ENCODE measurements at regions not wholly inside any gene's neighbourhood (a gene's known extent, or its start where the extent isn't known, plus 50 kb on each side); places are given as distances from the start of the nearest gene placed in this dataset.

DNA sequence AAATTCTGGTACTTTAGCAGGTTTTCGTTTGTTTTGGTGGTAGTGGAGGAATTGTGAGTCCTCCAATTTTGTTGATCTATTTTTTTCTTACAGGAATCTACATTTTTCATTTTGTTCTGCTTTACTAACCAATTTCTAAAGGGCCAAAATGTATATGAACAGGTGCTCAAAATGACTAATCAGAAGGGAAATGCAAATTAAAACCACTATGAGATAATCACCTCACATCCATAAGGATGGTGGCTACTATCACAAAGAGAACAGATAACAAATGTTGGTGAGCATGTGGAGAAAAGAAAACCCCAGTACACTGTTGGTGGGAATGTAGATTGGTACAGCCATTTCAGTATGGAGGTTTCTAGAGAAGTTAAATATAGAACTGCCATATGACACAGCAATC is 134.2 kb downstream of the LMO4 start:
- ChIA-PET RAD21 (ENCODE audit: unreplicated experiment) (interaction anchor here (1.5 to 1.8 kb wide), 2 partner anchors 12 to 129 kb away, joined by 6 read pairs; no protein-coding TSS in a partner anchor), CTCF (interaction anchor here (1.4 to 1.7 kb wide), 3 partner anchors 15 to 491 kb away, joined by 4 to 5 read pairs (median 4); no protein-coding TSS in a partner anchor), POLR2A (no interaction called here), SMC1A (ENCODE audit: uncharacterized antibody, unreplicated experiment) (no interaction called here)
- TF ChIP-seq EED (IDR thresholded peaks at IDR 0.05; ENCODE audit: low read depth) (0 out of 2 replicates have a peak, but pooled peaks have one; percentile 16), NBN (IDR thresholded peaks at IDR 0.05) (no peak), ETV6 (conservative IDR thresholded peaks at IDR 0.05 in 1 of 2, IDR thresholded peaks at IDR 0.05 in 1 of 2; ENCODE audit: borderline replicate concordance in 1 of 2, low read depth in 1 of 2) (peak in 1 of 2 experiments; percentile 81; a peak in 2 of 4 replicates), RUNX3 (IDR thresholded peaks at IDR 0.05; ENCODE audit: low read length) (peak; percentile 86), NFIC (IDR thresholded peaks at IDR 0.05; ENCODE audit: low read depth, low read length) (peak; percentile 75), JUNB (IDR thresholded peaks at IDR 0.05) (peak; percentile 58), IRF4 (IDR thresholded peaks at IDR 0.05; ENCODE audit: low read depth, low read length) (no peak), POU2F2 (IDR thresholded peaks at IDR 0.05; ENCODE audit: borderline replicate concordance, low read depth, low read length) (no peak), RAD51 (IDR thresholded peaks at IDR 0.05) (no peak), CEBPB (IDR thresholded peaks at IDR 0.05; ENCODE audit: borderline replicate concordance in 1 of 2, low read depth in 2 of 2, low read length in 2 of 2) (0 out of 4 replicates have a peak, but pooled peaks of 1 of the 2 experiments have one; percentile 30), SMARCA5 (IDR thresholded peaks at IDR 0.05) (no peak), ESRRA (IDR thresholded peaks at IDR 0.05; ENCODE audit: low read length) (no peak), FOXM1 (IDR thresholded peaks at IDR 0.05; ENCODE audit: low read depth, low read length) (peak; percentile 70; the same call in 1 of the 2 replicates), RBBP5 (conservative IDR thresholded peaks at IDR 0.05) (no peak), POLR2A (IDR thresholded peaks at IDR 0.05; ENCODE audit: low read depth, low read length) (no peak), CREM (IDR thresholded peaks at IDR 0.05; ENCODE audit: low read depth) (0 out of 2 replicates have a peak, but pooled peaks have one; percentile 24)
- TF ChIP-seq, protein P1, sequence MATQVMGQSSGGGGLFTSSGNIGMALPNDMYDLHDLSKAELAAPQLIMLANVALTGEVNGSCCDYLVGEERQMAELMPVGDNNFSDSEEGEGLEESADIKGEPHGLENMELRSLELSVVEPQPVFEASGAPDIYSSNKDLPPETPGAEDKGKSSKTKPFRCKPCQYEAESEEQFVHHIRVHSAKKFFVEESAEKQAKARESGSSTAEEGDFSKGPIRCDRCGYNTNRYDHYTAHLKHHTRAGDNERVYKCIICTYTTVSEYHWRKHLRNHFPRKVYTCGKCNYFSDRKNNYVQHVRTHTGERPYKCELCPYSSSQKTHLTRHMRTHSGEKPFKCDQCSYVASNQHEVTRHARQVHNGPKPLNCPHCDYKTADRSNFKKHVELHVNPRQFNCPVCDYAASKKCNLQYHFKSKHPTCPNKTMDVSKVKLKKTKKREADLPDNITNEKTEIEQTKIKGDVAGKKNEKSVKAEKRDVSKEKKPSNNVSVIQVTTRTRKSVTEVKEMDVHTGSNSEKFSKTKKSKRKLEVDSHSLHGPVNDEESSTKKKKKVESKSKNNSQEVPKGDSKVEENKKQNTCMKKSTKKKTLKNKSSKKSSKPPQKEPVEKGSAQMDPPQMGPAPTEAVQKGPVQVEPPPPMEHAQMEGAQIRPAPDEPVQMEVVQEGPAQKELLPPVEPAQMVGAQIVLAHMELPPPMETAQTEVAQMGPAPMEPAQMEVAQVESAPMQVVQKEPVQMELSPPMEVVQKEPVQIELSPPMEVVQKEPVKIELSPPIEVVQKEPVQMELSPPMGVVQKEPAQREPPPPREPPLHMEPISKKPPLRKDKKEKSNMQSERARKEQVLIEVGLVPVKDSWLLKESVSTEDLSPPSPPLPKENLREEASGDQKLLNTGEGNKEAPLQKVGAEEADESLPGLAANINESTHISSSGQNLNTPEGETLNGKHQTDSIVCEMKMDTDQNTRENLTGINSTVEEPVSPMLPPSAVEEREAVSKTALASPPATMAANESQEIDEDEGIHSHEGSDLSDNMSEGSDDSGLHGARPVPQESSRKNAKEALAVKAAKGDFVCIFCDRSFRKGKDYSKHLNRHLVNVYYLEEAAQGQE (IDR thresholded peaks at IDR 0.05; ENCODE audit: low read depth, low read length) = no peak
- TF ChIP-seq, protein P2, sequence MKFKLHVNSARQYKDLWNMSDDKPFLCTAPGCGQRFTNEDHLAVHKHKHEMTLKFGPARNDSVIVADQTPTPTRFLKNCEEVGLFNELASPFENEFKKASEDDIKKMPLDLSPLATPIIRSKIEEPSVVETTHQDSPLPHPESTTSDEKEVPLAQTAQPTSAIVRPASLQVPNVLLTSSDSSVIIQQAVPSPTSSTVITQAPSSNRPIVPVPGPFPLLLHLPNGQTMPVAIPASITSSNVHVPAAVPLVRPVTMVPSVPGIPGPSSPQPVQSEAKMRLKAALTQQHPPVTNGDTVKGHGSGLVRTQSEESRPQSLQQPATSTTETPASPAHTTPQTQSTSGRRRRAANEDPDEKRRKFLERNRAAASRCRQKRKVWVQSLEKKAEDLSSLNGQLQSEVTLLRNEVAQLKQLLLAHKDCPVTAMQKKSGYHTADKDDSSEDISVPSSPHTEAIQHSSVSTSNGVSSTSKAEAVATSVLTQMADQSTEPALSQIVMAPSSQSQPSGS (IDR thresholded peaks at IDR 0.05; ENCODE audit: low read length) = peak; percentile 46
- TF ChIP-seq, protein P3, sequence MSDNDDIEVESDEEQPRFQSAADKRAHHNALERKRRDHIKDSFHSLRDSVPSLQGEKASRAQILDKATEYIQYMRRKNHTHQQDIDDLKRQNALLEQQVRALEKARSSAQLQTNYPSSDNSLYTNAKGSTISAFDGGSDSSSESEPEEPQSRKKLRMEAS (IDR thresholded peaks at IDR 0.05; ENCODE audit: low read depth, low read length) = no peak
- H3K79me2 ChIP-seq (ENCODE audit: control insufficient read depth, insufficient read depth, low read length) = no peaks in the 10 kb centered on the region
- intact Hi-C loops (cut with micrococcal nuclease; ENCODE audit: unreplicated experiment) (no loop called here), in situ Hi-C loops (cut with MboI) (no loop called here)
- H3K9ac ChIP-seq (ENCODE audit: control insufficient read depth, insufficient read depth, low read length) = no peak overlapping the region
- no peak overlapping the region for H3K27ac ChIP-seq (ENCODE audit: control insufficient read depth, insufficient read depth)
- no peaks in the 10 kb centered on the region for H3K36me3 ChIP-seq (ENCODE audit: control insufficient read depth in 2 of 2, insufficient read depth in 2 of 2, low read length in 1 of 2)
- peaks cover 5% of the 10 kb centered on the region; the same call in 1 of the 2 replicates for H3K4me1 ChIP-seq (ENCODE audit: control insufficient read depth, insufficient read depth, low read length)
- no peak overlapping the region for H3K4me3 ChIP-seq
- H3K9me3 ChIP-seq (replicated peaks; ENCODE audit: control insufficient read depth, insufficient read depth, low read length) = no peaks in the 10 kb centered on the region; the same call in 2 of the 3 replicates
- FAIRE-seq (no peak), DNase-seq (ENCODE audit: low read depth, low spot score) (no peak), ATAC-seq (peak; percentile 53)
- no TSS peak for BruUV-seq (replicated peaks)
- H2AFZ ChIP-seq (ENCODE audit: control insufficient read depth, low read depth, low read length) = no peak overlapping the region
- H4K20me1 ChIP-seq (ENCODE audit: control insufficient read depth, insufficient read depth) = no peaks in the 10 kb centered on the region
- no peaks in the 10 kb centered on the region for H3K27me3 ChIP-seq (replicated peaks in 1 of 2; ENCODE audit: control insufficient read depth in 2 of 2, insufficient read depth in 2 of 2, low read length in 1 of 2)
- no peak overlapping the region for H3K4me2 ChIP-seq (ENCODE audit: control insufficient read depth, insufficient read depth)
- 9% methylated on average over 1 of the region's 1 CpG for WGBS (ENCODE audit: insufficient coverage, insufficient replicate concordance, low lambda C conversion rate, missing lambda C conversion rate)

Measured in GM12878 (cell line).